GM21390 (cell line): ENCODE measurements at regions not wholly inside any gene's neighbourhood (a gene's known extent, or its start where the extent isn't known, plus 50 kb on each side); places are given as distances from the start of the nearest gene placed in this dataset.
"Not testable (repeated sequence)": the region's sequence is repeated elsewhere in the genome, so short reads cannot be mapped to it uniquely, and the experiment has no call there.

Experiments used
- ATAC-seq: cut with Tn5 transposase; IDR thresholded peaks from one replicate; pipeline ENCODE4 v1.9.1; 2021; ENCODE audit not compliant: unreplicated experiment

- no peak for ATAC-seq
Measured at GRCh38 chr11:24400059-24400665, 96.7 kb upstream of the LUZP2 start.

- no peak for ATAC-seq
Measured at GRCh38 chr11:24406389-24406788, 90.5 kb upstream of the LUZP2 start.

GRCh38 chr11:24406980-24407379 lies 89.9 kb upstream of the LUZP2 start:
- ATAC-seq = no peak

- ATAC-seq = no peak
Measured at GRCh38 chr11:24407733-24408132, 89.1 kb upstream of the LUZP2 start.

GRCh38 chr11:24408202-24408601 lies 88.7 kb upstream of the LUZP2 start:
- ATAC-seq = no peak

GRCh38 chr11:24411791-24412190 lies 85.1 kb upstream of the LUZP2 start:
- ATAC-seq = no peak

GRCh38 chr11:24412722-24413121 lies 84.1 kb upstream of the LUZP2 start:
- ATAC-seq = no peak

- ATAC-seq = no peak
Measured at GRCh38 chr11:24413391-24413790, 83.5 kb upstream of the LUZP2 start.

GRCh38 chr11:24415955-24416636 lies 80.8 kb upstream of the LUZP2 start:
- not testable (repeated sequence) for ATAC-seq

GRCh38 chr11:24421766-24422165 lies 75.1 kb upstream of the LUZP2 start:
- no peak for ATAC-seq

GRCh38 chr11:24422376-24422775 lies 74.5 kb upstream of the LUZP2 start:
- no peak for ATAC-seq

- ATAC-seq = no peak
Measured at GRCh38 chr11:24437123-24437522, 59.7 kb upstream of the LUZP2 start.
